DND-41 (cell line): ENCODE measurements at regions not wholly inside any gene's neighbourhood (a gene's known extent, or its start where the extent isn't known, plus 50 kb on each side); places are given as distances from the start of the nearest gene placed in this dataset.
"Not testable (repeated sequence)": the region's sequence is repeated elsewhere in the genome, so short reads cannot be mapped to it uniquely, and the experiment has no call there.

Experiments
- EZH2 ChIP-seq: IDR thresholded peaks from 3 replicates; pipeline ENCODE4 v1.6.1; 2012; ENCODE audit warnings: borderline replicate concordance, low read depth, mild to moderate bottlenecking, moderate library complexity, low read length, inconsistent platforms; ENCODE audit not compliant: severe bottlenecking
- TF ChIP-seq, protein P1 (sequence below): IDR thresholded peaks from 2 replicates; pipeline ENCODE4 v1.5.1; 2012; ENCODE audit warnings: borderline replicate concordance, low read length, moderate library complexity, mild to moderate bottlenecking; ENCODE audit not compliant: poor library complexity, severe bottlenecking; ENCODE audit errors: extremely low read depth

DNA sequence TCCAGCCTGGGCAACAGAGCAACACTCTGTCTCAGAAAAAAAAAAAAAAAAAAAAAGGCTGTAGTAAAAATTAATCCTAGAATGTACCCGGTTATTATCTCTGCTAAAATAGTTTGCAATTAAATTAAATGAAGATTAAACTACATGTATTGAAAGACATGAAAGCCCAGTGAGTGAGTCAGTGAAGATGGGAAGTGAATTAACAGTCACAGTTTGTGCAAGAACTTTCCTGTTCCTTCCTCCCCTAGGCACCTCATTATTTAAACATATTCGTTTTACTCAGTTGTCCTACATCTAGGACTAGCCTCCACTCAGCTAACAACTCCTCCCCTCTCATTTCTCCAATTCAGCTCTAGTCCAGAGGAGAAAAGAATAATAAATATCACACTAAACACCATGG lies 88.2 kb downstream of the CDRT15L2 start:
- TF ChIP-seq EZH2: not testable (repeated sequence)
- TF ChIP-seq, protein P1, sequence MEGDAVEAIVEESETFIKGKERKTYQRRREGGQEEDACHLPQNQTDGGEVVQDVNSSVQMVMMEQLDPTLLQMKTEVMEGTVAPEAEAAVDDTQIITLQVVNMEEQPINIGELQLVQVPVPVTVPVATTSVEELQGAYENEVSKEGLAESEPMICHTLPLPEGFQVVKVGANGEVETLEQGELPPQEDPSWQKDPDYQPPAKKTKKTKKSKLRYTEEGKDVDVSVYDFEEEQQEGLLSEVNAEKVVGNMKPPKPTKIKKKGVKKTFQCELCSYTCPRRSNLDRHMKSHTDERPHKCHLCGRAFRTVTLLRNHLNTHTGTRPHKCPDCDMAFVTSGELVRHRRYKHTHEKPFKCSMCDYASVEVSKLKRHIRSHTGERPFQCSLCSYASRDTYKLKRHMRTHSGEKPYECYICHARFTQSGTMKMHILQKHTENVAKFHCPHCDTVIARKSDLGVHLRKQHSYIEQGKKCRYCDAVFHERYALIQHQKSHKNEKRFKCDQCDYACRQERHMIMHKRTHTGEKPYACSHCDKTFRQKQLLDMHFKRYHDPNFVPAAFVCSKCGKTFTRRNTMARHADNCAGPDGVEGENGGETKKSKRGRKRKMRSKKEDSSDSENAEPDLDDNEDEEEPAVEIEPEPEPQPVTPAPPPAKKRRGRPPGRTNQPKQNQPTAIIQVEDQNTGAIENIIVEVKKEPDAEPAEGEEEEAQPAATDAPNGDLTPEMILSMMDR: not testable (repeated sequence)
